ENCODE measurements at regions not wholly inside any gene's neighbourhood (a gene's known extent, or its start where the extent isn't known, plus 50 kb on each side); places are given as distances from the start of the nearest gene placed in this dataset.

- no peak for TF ChIP-seq CTCF (IDR thresholded peaks at IDR 0.05)
- DNase-seq (no peak), ATAC-seq (no peak)
- Histone ChIP-seq H3K9me3 (no peaks in the 10 kb centered on the region), H3K27me3 (no peaks in the 10 kb centered on the region), H3K4me1 (no peaks in the 10 kb centered on the region), H3K36me3 (no peaks in the 10 kb centered on the region), H3K4me3 (no peak overlapping the region), H3K27ac (no peak overlapping the region)
- intact Hi-C loops (cut with DNase I), result no loop called here
Measured at GRCh38 chr18:30465096-30465495, 577.4 kb downstream of the DSC3 start.

DNA sequence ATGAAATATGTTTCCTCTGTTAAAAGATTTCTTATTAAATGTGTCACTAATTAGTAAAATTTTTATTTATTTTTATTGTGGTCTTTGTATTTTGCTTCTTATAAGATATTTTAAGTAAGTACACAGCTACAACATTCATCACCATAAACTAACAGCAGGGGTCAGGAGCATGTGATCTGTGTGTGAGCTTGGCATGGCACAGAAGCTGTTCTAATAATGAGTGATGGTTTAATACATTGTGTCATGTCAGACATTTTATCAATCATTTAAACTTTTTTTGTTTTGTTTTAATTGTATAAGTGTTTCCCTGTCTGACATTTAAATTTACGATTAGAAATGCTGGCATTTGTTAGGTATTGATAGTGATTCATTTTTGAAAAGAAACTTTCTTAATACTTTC lies 585.4 kb downstream of the DSC3 start:
- intact Hi-C loops (cut with DNase I), result no loop called here
- H3K27ac ChIP-seq, result no peak overlapping the region
- ATAC-seq, result no peak
- H3K36me3 ChIP-seq, result no peaks in the 10 kb centered on the region
- H3K4me3 ChIP-seq, result no peak overlapping the region
- H3K4me1 ChIP-seq, result no peaks in the 10 kb centered on the region
- TF ChIP-seq CTCF (IDR thresholded peaks at IDR 0.05), result no peak
- no peaks in the 10 kb centered on the region for H3K9me3 ChIP-seq
- DNase-seq, result no peak
- H3K27me3 ChIP-seq, result no peaks in the 10 kb centered on the region

GRCh38 chr18:30455741-30456140 lies 586.8 kb downstream of the DSC3 start:
- no peak for TF ChIP-seq CTCF (IDR thresholded peaks at IDR 0.05)
- Histone ChIP-seq H3K36me3 (no peaks in the 10 kb centered on the region), H3K27me3 (no peaks in the 10 kb centered on the region), H3K4me3 (no peak overlapping the region), H3K9me3 (no peaks in the 10 kb centered on the region), H3K27ac (no peak overlapping the region), H3K4me1 (no peaks in the 10 kb centered on the region)
- DNase-seq (no peak), ATAC-seq (no peak)
- intact Hi-C loops (cut with DNase I), result no loop called here

DNA sequence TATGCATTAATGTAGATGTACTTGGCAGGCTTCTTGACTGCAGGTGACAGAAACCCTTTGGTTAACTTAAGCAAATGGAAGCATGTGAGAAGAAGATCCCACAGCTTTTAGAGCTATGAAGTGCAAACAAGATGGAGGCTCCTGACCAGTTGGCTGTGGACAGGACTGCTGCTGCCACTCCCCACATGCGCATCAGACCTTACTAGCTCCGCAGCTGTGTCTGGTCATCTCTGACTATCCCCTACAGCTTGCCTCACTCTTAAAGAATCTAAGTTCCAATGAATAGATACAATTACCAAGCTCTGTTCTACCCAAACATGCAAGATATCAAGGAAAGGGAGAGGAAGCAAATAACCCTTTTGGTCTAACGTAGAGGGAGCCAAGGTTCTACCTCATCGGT lies 587.6 kb downstream of the DSC3 start:
- H3K27ac ChIP-seq, result no peak overlapping the region
- ATAC-seq (no peak), DNase-seq (no peak)
- no peak for TF ChIP-seq CTCF (IDR thresholded peaks at IDR 0.05)
- H3K9me3 ChIP-seq, result no peaks in the 10 kb centered on the region
- H3K36me3 ChIP-seq, result no peaks in the 10 kb centered on the region
- H3K4me3 ChIP-seq, result no peak overlapping the region
- H3K4me1 ChIP-seq, result no peaks in the 10 kb centered on the region
- no peaks in the 10 kb centered on the region for H3K27me3 ChIP-seq
- intact Hi-C loops (cut with DNase I), result no loop called here

DNA sequence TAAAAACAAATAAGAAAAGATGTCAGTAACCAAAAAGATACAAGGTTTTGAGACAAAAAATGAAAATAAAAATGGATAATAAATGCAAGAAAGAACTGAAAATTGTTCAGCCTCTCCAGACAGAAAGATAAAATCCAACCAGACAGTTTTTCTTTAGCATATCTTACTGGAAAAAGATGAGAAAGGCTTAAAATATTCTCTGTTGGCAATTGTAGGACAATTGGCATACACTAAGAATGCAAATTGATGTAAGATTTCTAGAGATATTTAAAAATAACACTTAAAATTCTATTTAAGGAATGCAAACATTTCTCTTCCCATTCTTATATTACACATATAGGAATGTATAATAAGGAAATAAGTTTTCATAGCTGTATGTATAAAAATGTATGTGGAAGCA lies 590.6 kb downstream of the DSC3 start:
- Histone ChIP-seq H3K4me1 (no peaks in the 10 kb centered on the region), H3K27ac (no peak overlapping the region), H3K36me3 (no peaks in the 10 kb centered on the region), H3K4me3 (no peak overlapping the region), H3K27me3 (no peaks in the 10 kb centered on the region), H3K9me3 (no peaks in the 10 kb centered on the region)
- ATAC-seq, result no peak
- no peak for DNase-seq
- intact Hi-C loops (cut with DNase I), result no loop called here
- TF ChIP-seq CTCF (IDR thresholded peaks at IDR 0.05), result no peak

- no peaks in the 10 kb centered on the region for H3K4me1 ChIP-seq
- ATAC-seq, result no peak
- H3K9me3 ChIP-seq, result no peaks in the 10 kb centered on the region
- no peaks in the 10 kb centered on the region for H3K36me3 ChIP-seq
- H3K27me3 ChIP-seq, result no peaks in the 10 kb centered on the region
- no peak for TF ChIP-seq CTCF (IDR thresholded peaks at IDR 0.05)
- intact Hi-C loops (cut with DNase I), result no loop called here
- no peak for DNase-seq
- H3K27ac ChIP-seq, result no peak overlapping the region
- H3K4me3 ChIP-seq, result no peak overlapping the region
Measured at GRCh38 chr18:30450927-30451326, 591.6 kb downstream of the DSC3 start.

All from upper lobe of right lung (tissue), 1 donor.